Activated CD4-positive, alpha-beta T cell treated with anti-CD3 and anti-CD28 coated beads, Interleukin-2, Interleukin-6, amounts not matched to agents 100 ng/mL and 50 ng/mL, durations not matched to agents 16 hours and 8 hours (primary cell): ENCODE measurements at regions not wholly inside any gene's neighbourhood (a gene's known extent, or its start where the extent isn't known, plus 50 kb on each side); places are given as distances from the start of the nearest gene placed in this dataset.

Experiments used
- DNase-seq: peaks from one replicate; pipeline ENCODE4 v3.0.0-alpha.2; 2020

DNA sequence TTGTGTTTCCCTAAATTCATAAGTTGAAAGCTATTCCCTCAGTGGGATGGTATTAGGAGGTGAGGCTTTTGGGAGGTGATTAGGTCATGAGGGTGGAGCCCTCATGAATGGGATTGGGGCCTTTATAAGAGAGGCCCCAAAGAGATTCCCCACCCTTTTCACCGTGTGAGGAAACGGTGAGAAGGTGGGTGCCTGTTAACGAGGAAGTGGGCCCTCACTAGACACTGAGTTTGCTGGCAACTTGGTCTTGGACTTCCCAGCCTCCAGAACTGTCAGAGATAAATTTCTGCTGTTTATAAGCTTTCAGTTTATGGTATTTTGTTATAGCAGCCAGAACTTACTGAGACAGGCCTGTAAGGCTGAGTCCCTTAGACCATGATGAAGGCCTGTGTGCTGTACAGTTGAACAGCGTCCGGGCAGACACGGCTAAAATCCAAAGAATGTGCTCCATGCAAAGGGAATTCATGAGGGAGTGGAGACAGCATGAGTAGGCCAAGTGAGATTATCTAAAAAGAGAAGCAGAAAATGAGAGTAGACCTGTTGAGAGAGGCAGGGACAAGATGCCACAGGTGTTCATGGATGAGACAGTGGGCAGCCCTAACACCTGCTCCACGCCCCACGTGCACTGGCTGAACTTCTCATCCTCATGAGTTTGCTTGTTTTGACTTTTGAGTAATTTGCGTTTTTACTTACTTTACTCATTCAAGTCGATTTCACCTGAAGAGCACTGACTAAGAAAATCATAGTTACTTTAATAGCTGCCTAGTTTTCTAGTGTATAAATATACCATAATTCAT lies 66.9 kb upstream of the SFMBT2 start:
- DNase-seq, result no peak

DNA sequence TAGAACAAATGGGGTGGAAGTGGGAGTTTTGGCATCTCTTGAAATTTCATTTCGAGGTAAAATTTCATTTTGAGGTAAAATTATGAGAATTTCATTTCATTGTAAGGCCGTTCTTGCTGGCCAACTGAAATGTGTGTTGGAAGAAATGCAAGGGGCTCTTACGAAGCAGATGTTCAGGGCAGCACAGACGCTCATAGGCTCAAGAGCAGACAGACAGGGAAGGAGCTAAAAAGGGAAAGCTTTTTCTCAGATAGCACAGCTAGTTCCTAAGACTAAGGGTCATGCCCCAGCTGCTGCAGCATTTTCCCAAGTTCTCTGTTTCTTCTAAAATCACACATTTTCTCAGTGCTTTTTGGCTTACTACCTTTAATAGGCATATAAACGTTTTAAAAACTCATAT lies 65.1 kb upstream of the SFMBT2 start:
- DNase-seq, result no peak

DNA sequence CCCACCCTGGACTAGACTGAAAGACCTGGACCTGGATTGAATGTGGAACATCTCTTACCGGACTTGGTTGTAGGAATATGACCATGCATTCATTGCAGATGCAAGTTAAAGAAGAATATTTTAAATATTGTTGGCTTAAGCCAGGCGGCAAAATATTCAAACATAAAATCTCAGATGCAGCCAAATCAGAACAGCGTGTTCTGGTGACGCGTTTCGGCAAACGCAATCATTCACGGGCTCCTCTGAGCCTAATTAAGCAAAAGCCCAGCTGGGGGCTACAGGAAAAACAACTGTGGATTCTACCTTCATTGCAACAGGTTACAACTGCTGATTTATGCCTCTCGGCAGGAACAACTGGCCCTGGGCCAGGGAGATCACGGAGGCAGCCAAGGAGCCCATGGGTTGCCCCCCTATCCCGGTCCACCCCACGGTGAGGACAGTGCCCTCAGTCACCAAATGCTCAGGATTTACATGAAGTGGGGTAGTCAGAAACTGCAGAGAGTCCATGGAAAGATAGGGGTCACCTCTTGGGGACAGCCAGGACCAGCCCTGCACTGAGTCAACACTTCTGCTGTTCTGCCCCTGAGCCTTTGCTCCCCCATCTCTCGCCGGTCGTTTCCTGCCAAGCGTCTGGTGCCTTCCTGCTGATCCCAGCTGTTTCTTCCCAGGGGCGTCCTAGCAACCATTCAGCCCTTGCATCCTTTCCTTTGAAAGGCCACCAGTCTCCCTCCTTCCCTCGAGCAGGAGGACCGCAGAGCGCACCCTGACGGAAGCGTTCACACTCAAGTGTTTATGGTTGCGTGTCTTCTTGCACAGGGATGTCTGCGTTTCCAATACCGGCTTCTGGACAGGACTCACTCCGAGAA lies 64.4 kb upstream of the SFMBT2 start:
- no peak for DNase-seq

DNA sequence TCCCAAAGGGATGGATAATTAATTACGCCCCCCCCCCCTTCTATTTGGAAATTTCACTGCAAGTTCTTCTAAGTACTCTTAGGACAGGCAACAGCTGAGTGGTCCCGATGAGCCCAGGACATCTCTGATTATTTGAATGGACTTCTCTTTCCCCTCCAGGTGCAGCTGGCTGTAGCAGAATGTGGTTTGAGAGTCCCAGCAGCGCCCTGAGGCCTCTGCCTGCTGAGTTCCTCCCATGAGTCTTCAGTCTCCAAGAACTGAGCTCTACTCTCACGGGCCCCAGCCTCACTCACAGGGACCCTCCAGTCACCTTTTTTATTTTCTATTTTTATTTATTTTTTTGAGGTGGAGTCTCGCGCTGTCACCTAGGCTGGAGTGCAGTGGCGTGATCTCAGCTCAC lies 63.6 kb upstream of the SFMBT2 start:
- DNase-seq, result no peak

DNA sequence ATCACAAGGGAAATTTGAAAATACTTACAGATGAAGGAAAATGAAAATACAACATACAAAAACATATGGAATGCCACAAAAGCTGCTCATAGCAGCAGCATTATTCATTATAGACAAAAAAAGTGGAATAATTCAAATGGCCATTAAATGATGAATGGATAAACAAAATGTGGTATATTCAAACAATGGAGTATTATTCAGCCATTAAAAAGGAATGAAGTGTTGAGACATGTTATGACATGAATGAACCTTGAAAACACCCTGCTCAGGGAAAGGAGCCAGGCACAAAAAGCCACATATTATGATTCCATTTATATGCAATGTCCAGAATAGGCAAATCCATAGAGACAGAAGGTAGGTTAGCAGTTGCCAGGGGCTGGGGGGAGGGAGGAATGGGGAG lies 62.6 kb upstream of the SFMBT2 start:
- no peak for DNase-seq

DNA sequence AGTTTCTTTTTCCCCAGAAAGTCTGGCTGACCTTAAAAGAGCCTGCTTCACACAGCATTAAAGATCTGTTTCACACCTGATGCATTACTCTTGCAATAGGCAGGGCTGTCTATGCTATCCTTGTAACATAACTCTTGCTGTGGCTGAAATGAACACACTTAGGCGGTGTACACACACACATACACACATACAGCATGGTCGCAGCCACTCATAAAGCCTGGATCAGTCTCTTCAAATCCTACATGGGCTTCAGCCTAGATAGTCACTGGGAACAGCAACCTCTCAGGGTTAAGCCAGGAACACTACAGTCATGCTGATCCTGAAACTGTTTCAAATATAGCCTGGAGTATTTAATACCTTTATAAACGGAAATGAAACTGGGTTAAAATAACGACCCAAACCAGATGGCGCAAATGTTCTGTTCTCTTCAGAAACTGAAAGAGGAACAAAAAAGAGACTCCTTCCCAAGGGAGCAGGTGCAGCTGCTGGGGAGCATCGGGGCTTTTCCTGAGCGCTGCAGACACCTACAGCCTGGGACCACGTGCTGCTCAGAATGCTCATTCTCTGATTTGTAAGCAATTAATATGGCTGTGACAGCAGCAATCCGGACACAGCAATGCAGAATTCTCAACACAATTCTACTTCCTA lies 61.0 kb upstream of the SFMBT2 start:
- DNase-seq, result peak; percentile 21

DNA sequence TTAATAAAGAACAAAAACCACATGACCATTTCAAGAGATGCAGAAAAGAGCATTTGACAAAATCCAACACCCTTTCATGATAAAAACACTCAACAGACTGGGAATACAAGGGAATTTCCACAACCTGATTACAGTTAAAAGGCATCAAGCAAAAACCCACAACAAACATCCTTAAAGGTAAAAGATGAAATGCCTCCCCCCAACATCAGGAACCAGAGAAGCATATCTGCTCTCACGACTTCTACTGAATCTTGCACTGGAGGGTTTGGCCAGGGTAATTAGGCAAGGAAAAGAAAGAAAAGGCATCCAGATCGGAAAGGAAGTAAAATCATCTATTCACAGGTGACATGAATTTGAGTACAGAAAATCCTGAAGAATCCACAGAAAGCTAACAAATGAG lies 59.5 kb upstream of the SFMBT2 start:
- no peak for DNase-seq

DNA sequence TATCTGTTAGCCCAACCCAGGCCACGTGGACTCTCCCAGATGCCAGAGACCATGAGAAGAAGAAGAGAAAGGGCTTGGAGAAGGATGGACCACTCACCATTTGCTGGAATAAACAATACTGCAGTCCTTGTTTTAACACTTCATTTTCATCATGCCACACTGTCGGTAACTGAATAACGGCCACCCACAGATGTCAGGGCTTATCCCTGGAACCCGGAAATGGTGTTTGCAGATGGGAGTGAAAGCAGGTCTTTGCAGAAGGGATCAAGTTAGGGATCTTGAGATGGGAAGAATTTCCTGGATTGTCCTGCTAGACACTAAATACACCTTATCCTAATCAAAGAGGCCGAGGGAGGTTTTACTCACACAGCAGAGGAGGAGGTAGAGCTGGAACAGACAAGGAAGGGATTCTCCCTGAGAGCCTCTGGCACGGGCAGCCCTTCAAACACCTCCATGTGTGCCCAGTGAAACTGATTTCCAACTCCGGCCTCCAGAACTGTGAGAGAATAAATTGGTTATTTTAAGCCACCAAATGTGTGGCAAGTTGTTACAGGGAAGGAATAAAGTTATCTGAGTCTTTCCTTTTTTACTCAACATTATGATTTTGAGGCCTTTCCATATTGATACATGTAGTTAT lies 56.3 kb upstream of the SFMBT2 start:
- DNase-seq, result no peak

DNA sequence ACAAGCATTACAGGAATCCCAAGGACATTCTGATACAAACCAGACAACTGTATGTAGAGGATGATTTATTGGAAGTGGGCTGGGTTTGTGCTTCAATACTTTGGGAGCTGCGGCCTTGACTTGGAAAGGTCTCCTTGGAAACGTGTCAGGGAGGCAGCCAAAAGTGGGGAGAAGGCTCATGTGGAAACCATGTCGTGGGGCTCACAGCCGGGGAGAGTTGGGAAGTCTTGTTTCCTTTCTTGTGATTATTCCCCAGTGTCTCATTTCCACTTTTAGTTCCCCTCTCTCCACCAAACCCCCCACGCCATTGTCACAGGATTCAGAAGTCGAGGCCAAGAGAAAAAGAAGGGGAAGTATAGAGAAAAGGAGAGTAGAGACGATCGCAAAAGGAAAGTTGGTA lies 53.9 kb upstream of the SFMBT2 start:
- DNase-seq, result no peak
